PC-9 (cell line): ENCODE measurements at regions not wholly inside any gene's neighbourhood (a gene's known extent, or its start where the extent isn't known, plus 50 kb on each side); places are given as distances from the start of the nearest gene placed in this dataset.

ENCODE experiments used
- BruUV-seq: library from RNA; stranded (reverse); fragments of 400-500 nt; replicated peaks from 2 replicates; lab custom pipeline; 2021; lab: Mats Ljungman, UMichigan
- CTCF ChIA-PET: fragments of 300-600 bp; sonication (Branson Sonifier 250); formaldehyde crosslinking; loops from one replicate; lab custom pipeline; 2022; ENCODE audit warnings: antibody characterized with exemption; lab: Charles Lee
- POLR2A ChIA-PET: fragments of 300-600 bp; sonication (Branson Sonifier 250); formaldehyde crosslinking; loops from one replicate; lab custom pipeline; 2022; ENCODE audit warnings: antibody characterized with exemption; ENCODE audit not compliant: unreplicated experiment; lab: Charles Lee
- DNase-seq, 2 experiments: peaks; one replicate each; pipeline versions ENCODE4 v3.0.0 to v3.0.0-alpha.2; 2015 to 2022; ENCODE audit warnings: mixed read lengths in 1 of 2
- H2AFZ ChIP-seq: fragments of 200-600 bp; sonication (generic); 2 replicates; pipeline ENCODE4 v1.8.1; 2017; ENCODE audit warnings: antibody characterized with exemption
- H3F3A ChIP-seq: fragments of 200-600 bp; sonication (generic); 2 replicates; pipeline ENCODE4 v1.8.1; 2017; ENCODE audit warnings: antibody characterized with exemption, mild to moderate bottlenecking, low read depth; ENCODE audit not compliant: insufficient read depth
- H3K27ac ChIP-seq: fragments of 200-600 bp; sonication (generic); 2 replicates; pipeline ENCODE4 v1.6.1; 2016; ENCODE audit warnings: mixed run types
- H3K27me3 ChIP-seq: fragments of 200-600 bp; sonication (generic); 2 replicates; pipeline ENCODE4 v1.6.1; 2016; ENCODE audit warnings: low read depth, mixed run types; ENCODE audit not compliant: insufficient read depth
- H3K36me3 ChIP-seq: fragments of 200-600 bp; sonication (generic); 2 replicates; pipeline ENCODE4 v1.6.1; 2016; ENCODE audit warnings: low read depth, mixed run types
- H3K4me1 ChIP-seq: fragments of 200-600 bp; sonication (generic); replicated peaks from 2 replicates; pipeline ENCODE4 v1.6.1; 2016; ENCODE audit warnings: mixed run types; ENCODE audit not compliant: insufficient read depth
- H3K4me2 ChIP-seq: fragments of 200-600 bp; sonication (generic); 2 replicates; pipeline ENCODE4 v1.6.1; 2017; ENCODE audit warnings: mixed run types
- H3K4me3 ChIP-seq: fragments of 200-600 bp; sonication (generic); 2 replicates; pipeline ENCODE4 v1.6.1; 2016; ENCODE audit warnings: mixed run types
- H3K79me2 ChIP-seq: fragments of 200-600 bp; sonication (generic); 2 replicates; pipeline ENCODE4 v1.6.1; 2017; ENCODE audit warnings: low read depth, mixed run types
- H3K9me2 ChIP-seq: fragments of 200-600 bp; sonication (generic); 2 replicates; pipeline ENCODE4 v1.8.1; 2017; ENCODE audit warnings: mild to moderate bottlenecking; ENCODE audit not compliant: insufficient read depth
- H3K9me3 ChIP-seq: fragments of 200-600 bp; sonication (generic); 2 replicates; pipeline ENCODE4 v1.8.1; 2016; ENCODE audit warnings: low read depth; ENCODE audit not compliant: insufficient read depth
- H4K20me1 ChIP-seq: fragments of 200-600 bp; sonication (generic); 2 replicates; pipeline ENCODE4 v1.8.1; 2017; ENCODE audit not compliant: insufficient read depth
- CTCF ChIP-seq: fragments of 200-600 bp; sonication (generic); conservative IDR thresholded peaks from 2 replicates; pipeline ENCODE4 v1.6.1; 2017; ENCODE audit warnings: mixed run types, antibody characterized with exemption, mild to moderate bottlenecking, moderate library complexity
- EZH2 ChIP-seq: fragments of 200-600 bp; sonication (generic); IDR thresholded peaks from 2 replicates; pipeline ENCODE4 v1.8.0; 2017; ENCODE audit warnings: antibody characterized with exemption, low read depth
- intact Hi-C: fragments of 100-400 bp; cut with micrococcal nuclease; formaldehyde crosslinking; loops from one replicate; pipeline ENCODE4 v1.10.0; 2022; ENCODE audit not compliant: unreplicated experiment

GRCh38 chr3:81910244-81910852, 148.9 kb upstream of the GBE1 start:
- H3K4me3 ChIP-seq: no peak overlapping the region
- no peak for TF ChIP-seq EZH2
- peak; percentile 86 for TF ChIP-seq CTCF
- BruUV-seq: no TSS peak
- no peaks in the 10 kb centered on the region for H3F3A ChIP-seq
- H3K9me2 ChIP-seq: no peaks in the 10 kb centered on the region
- no peaks in the 10 kb centered on the region for H3K36me3 ChIP-seq
- ChIA-PET POLR2A (interaction anchor here (0.8 kb wide), 1 partner anchor 631 kb away, joined by 10 read pairs; no protein-coding TSS in a partner anchor), CTCF (interaction anchor here (0.6 kb wide), 2 partner anchors 204 to 328 kb away, joined by 3 to 5 read pairs; no protein-coding TSS in a partner anchor)
- H3K4me2 ChIP-seq: no peak overlapping the region
- intact Hi-C loops: loop anchor here (5.0 kb wide), 1 partner anchor 243 kb away; no protein-coding TSS in a partner anchor
- no peaks in the 10 kb centered on the region for H3K4me1 ChIP-seq
- 0 out of 2 replicates have a peak overlapping the region, but pooled peaks have one; percentile 18 for H2AFZ ChIP-seq
- DNase-seq: no peak
- no peaks in the 10 kb centered on the region for H3K27me3 ChIP-seq
- no peaks in the 10 kb centered on the region for H4K20me1 ChIP-seq
- no peaks in the 10 kb centered on the region for H3K9me3 ChIP-seq
- no peak overlapping the region for H3K27ac ChIP-seq
- H3K79me2 ChIP-seq: no peaks in the 10 kb centered on the region

- Histone ChIP-seq H4K20me1 (no peaks in the 10 kb centered on the region), H3F3A (no peaks in the 10 kb centered on the region), H3K27me3 (no peaks in the 10 kb centered on the region), H3K27ac (no peak overlapping the region), H2AFZ (0 out of 2 replicates have a peak overlapping the region, but pooled peaks have one; percentile 18), H3K4me1 (no peaks in the 10 kb centered on the region), H3K79me2 (no peaks in the 10 kb centered on the region), H3K9me3 (no peaks in the 10 kb centered on the region), H3K4me2 (no peak overlapping the region), H3K4me3 (no peak overlapping the region), H3K36me3 (no peaks in the 10 kb centered on the region), H3K9me2 (no peaks in the 10 kb centered on the region)
- intact Hi-C loops: loop anchor here (5.0 kb wide), 1 partner anchor 242 kb away; no protein-coding TSS in a partner anchor
- TF ChIP-seq CTCF: no peak
- no TSS peak for BruUV-seq
- ChIA-PET CTCF (no interaction called here), POLR2A (no interaction called here)
- no peak for DNase-seq
Measured at GRCh38 chr3:81909796-81910195, 148.4 kb upstream of the GBE1 start.

GRCh38 chr3:81908561-81908960, 147.1 kb upstream of the GBE1 start:
- no peak for TF ChIP-seq CTCF
- TF ChIP-seq EZH2: no peak

More at GRCh38 chr3:81908561-81908960, 147.1 kb upstream of the GBE1 start:
- intact Hi-C loops: no loop called here
- Histone ChIP-seq H3K9me2 (no peaks in the 10 kb centered on the region), H3K79me2 (no peaks in the 10 kb centered on the region), H4K20me1 (no peaks in the 10 kb centered on the region), H2AFZ (no peak overlapping the region), H3K9me3 (no peaks in the 10 kb centered on the region), H3F3A (no peaks in the 10 kb centered on the region), H3K4me1 (no peaks in the 10 kb centered on the region), H3K4me2 (no peak overlapping the region), H3K4me3 (no peak overlapping the region), H3K36me3 (no peaks in the 10 kb centered on the region), H3K27ac (no peak overlapping the region), H3K27me3 (no peaks in the 10 kb centered on the region)
- ChIA-PET POLR2A (no interaction called here), CTCF (no interaction called here)
- no peak for DNase-seq
- no TSS peak for BruUV-seq
